ENCODE measurements at regions not wholly inside any gene's neighbourhood (a gene's known extent, or its start where the extent isn't known, plus 50 kb on each side); places are given as distances from the start of the nearest gene placed in this dataset.

DNA sequence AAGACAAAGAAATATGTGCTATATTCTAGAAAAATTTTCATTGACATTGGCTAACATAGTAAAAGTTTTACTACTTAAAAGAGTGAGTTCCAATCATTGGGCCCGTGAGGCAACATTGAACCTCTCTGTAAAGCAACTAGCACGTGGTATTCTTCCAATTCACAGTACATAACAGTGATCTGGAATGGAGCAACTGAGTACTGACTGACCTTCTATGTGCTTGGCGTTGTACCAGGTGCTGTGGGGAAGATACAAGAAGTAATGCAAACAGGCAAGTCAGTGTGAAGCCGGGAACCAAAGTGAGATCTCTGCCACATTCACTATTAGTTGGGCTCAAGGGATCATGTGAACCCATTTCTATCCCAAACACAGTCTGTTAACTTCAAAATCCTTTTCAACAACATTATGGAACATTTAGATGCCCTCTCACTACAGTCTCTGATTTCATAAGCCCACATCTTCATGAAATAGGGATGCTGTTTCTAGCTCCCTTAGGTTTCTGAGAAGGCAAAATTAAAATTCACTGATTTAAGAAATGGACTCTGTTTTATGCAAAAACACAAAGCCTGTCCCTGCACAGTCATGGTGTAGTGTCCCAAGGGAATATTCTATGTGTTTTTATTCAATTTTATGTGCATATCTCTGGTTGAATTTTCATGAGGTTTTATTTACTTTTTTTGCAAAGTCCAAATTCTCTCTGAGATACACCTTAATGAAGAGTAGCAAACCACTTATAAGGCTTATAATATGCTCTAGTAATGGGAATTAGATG is 61.8 kb upstream of the NCAM1 start:
- H3K9me3 ChIP-seq: no peaks in the 10 kb centered on the region
- H3K4me3 ChIP-seq: no peak overlapping the region

DNA sequence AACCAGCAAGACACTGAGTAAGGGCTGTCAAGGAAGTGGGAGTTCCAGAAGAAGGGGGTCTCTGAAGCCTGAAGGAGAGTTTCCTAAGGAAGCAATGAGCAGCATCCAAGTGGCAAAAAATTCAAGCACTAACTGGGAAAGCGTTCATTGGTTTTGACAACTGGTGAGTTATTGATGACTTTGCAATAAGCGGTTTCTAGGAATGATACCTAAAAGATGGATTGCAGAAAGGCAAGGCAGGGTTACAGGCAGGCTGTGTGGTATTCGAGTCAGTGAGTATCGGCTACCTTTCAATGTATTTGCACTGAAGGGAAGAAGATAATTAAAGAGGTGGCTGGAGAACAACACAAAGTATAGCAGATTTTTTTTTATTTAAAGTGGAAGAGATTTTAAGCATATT is 59.3 kb upstream of the NCAM1 start:
- Histone ChIP-seq H3K9ac (no peak overlapping the region), H3K27me3 (no peaks in the 10 kb centered on the region), H3K4me3 (no peak overlapping the region), H3K4me2 (peak overlapping the region; percentile 38; the same call in 1 of the 2 replicates), H3K36me3 (no peaks in the 10 kb centered on the region), H3K4me1 (peaks cover 17% of the 10 kb centered on the region), H4K20me1 (no peaks in the 10 kb centered on the region), H3K27ac (no peak overlapping the region), H3K9me3 (no peaks in the 10 kb centered on the region)
- TF ChIP-seq Cebpa-rat (IDR thresholded peaks at IDR 0.05): no peak

More for the DNA sequence above, 61.8 kb upstream of the NCAM1 start:
- H3K27ac ChIP-seq: no peak overlapping the region
- H4K20me1 ChIP-seq: no peaks in the 10 kb centered on the region
- H3K27me3 ChIP-seq: no peaks in the 10 kb centered on the region
- H3K36me3 ChIP-seq: no peaks in the 10 kb centered on the region
- H3K4me2 ChIP-seq: no peak overlapping the region
- H3K9ac ChIP-seq: no peak overlapping the region
- peaks cover 17% of the 10 kb centered on the region for H3K4me1 ChIP-seq
- TF ChIP-seq Cebpa-rat (IDR thresholded peaks at IDR 0.05): no peak

DNA sequence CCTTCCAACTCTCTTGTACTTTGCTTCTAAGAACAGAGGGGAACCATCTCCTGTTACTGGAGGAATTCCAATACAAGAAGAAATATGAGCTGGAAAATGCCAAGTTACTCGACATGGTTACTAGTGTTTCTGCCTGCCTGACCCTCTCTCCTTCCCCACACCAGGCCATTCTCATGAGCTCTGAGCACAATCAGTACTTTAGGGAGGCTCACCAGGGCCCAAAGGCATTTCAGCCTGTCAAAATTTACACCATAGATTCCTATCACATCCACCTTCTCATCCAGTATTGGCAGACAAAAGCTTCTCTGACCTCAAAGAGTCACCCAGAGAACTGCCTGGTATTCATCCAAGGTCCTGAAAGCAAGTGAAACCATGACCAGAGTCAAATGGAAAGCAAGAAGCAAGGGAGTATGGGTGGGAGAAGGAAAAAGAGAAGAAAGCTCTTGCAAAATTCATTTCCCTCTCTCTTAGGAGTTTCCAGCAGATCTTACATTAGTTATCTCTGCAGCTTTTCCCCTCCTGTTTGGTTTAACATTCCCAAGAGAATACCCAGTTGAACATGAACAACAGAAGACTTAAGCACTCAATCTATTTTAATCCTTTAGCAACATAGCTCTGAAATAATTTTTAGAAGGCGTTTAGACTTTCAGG is 58.7 kb upstream of the NCAM1 start:
- Histone ChIP-seq H3K27me3 (no peaks in the 10 kb centered on the region), H4K20me1 (no peaks in the 10 kb centered on the region), H3K4me3 (no peak overlapping the region), H3K27ac (no peak overlapping the region), H3K4me2 (peak overlapping the region; percentile 38), H3K36me3 (no peaks in the 10 kb centered on the region), H3K9ac (no peak overlapping the region), H3K4me1 (peaks cover 17% of the 10 kb centered on the region), H3K9me3 (no peaks in the 10 kb centered on the region)
- no peak for TF ChIP-seq Cebpa-rat (IDR thresholded peaks at IDR 0.05)

DNA sequence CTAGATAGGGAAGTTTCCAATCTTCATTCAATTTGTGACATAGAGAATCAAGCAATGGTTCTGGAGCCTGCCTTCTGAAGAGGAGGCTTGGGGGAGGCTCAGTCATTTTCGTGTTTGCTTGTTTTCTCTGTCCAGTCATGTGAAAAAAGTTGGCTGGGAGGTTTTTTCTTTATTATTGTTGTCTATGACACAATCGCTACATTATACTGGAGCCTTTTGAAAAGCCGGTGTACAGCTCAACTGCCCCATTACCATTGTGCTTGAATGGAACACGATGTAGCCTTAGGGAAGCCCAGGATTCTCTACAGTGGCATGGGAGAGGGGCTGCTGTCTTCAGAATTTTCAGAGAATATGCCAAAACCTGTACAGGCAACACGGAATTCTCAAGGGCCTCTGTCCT is 57.9 kb upstream of the NCAM1 start:
- Histone ChIP-seq H4K20me1 (no peaks in the 10 kb centered on the region), H3K27me3 (no peaks in the 10 kb centered on the region), H3K9me3 (no peaks in the 10 kb centered on the region), H3K4me1 (peaks cover 17% of the 10 kb centered on the region), H3K36me3 (no peaks in the 10 kb centered on the region), H3K9ac (no peak overlapping the region), H3K4me3 (no peak overlapping the region), H3K27ac (no peak overlapping the region), H3K4me2 (peak overlapping the region; percentile 38; the same call in 1 of the 2 replicates)
- TF ChIP-seq Cebpa-rat (IDR thresholded peaks at IDR 0.05): no peak

GRCh38 chr11:112911124-112911523 is 50.1 kb upstream of the NCAM1 start:
- Histone ChIP-seq H3K27me3 (no peaks in the 10 kb centered on the region), H3K36me3 (no peaks in the 10 kb centered on the region), H3K9ac (no peak overlapping the region), H3K4me1 (no peaks in the 10 kb centered on the region), H3K9me3 (no peaks in the 10 kb centered on the region), H3K4me2 (no peak overlapping the region), H4K20me1 (no peaks in the 10 kb centered on the region), H3K27ac (no peak overlapping the region), H3K4me3 (no peak overlapping the region)
- no peak for TF ChIP-seq Cebpa-rat (IDR thresholded peaks at IDR 0.05)

All from BLaER1 (cell line).